ENCODE measurements at regions not wholly inside any gene's neighbourhood (a gene's known extent, or its start where the extent isn't known, plus 50 kb on each side); places are given as distances from the start of the nearest gene placed in this dataset.

DNA sequence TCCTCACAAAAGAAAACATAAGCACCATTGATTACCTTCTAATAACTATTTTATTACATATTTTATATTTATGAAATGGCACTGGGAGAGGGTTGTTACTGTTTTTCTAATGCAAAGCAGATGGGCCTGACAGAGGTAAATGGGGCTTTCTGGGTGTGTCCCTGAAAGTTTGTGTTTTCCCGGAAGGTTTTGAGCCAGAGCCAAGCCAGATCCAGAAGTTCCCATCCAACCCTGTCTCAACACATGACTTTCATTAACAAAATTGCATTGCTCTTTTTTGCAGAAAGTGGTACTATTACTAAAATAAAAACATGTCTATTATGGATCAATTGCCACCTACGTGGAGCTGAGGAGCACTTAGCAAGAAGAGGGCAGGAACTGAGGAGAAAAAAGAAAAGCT, 181.3 kb downstream of the RAB28 start:
- Histone ChIP-seq H3K79me1 (ENCODE audit: low read depth, low read length) (no peaks in the 10 kb centered on the region), H4K91ac (replicated peaks; ENCODE audit: insufficient read length, low read length) (no peak overlapping the region), H4K8ac (ENCODE audit: extremely low read depth, insufficient read depth, low read length) (no peak overlapping the region), H2BK15ac (ENCODE audit: low read length) (no peak overlapping the region), H3K14ac (ENCODE audit: insufficient read length) (no peak overlapping the region), H3K18ac (ENCODE audit: extremely low read depth, low read length) (no peak overlapping the region), H2AFZ (ENCODE audit: low read length) (no peak overlapping the region), H3K36me3 (ENCODE audit: control insufficient read depth in 2 of 4, insufficient read depth in 4 of 4, low read length in 3 of 4) (no peaks in the 10 kb centered on the region), H2BK20ac (ENCODE audit: low read length) (no peak overlapping the region), H3K9me3 (ENCODE audit: insufficient read depth in 2 of 2, low read depth in 1 of 2, low read length in 1 of 2) (peaks cover 0 to 3% of the 10 kb centered on the region in 2 experiments; a peak in 1 of 4 replicates), H3K23ac (ENCODE audit: insufficient read length) (no peak overlapping the region), H3K79me2 (ENCODE audit: control insufficient read depth in 1 of 2, insufficient read depth in 2 of 2, low read length in 2 of 2) (no peaks in the 10 kb centered on the region), H3K9ac (replicated peaks in 1 of 4; ENCODE audit: extremely low read depth in 1 of 4, low read depth in 3 of 4, low read length in 3 of 4) (no peak overlapping the region), H3K4ac (replicated peaks; ENCODE audit: insufficient read length, low read depth, low read length) (no peak overlapping the region), H3K27ac (ENCODE audit: low read depth, low read length) (no peak overlapping the region), H3K4me3 (ENCODE audit: extremely low read depth in 1 of 4, insufficient read depth in 2 of 4, low read depth in 3 of 4, low read length in 4 of 4) (no peak overlapping the region), H3K23me2 (ENCODE audit: low read depth, low read length) (no peaks in the 10 kb centered on the region), H4K20me1 (replicated peaks in 1 of 2; ENCODE audit: control insufficient read depth in 1 of 2, insufficient read depth in 2 of 2, low read length in 2 of 2) (no peaks in the 10 kb centered on the region), H2BK12ac (ENCODE audit: low read depth, low read length) (no peak overlapping the region), H3K56ac (replicated peaks; ENCODE audit: insufficient read length, low read depth, low read length) (no peak overlapping the region), H3K27me3 (replicated peaks in 1 of 4; ENCODE audit: control insufficient read depth in 3 of 4, extremely low read depth in 1 of 4, insufficient read depth in 3 of 4, low read length in 3 of 4) (no peaks in the 10 kb centered on the region), H2AK5ac (ENCODE audit: low read depth, low read length) (no peak overlapping the region), H4K5ac (ENCODE audit: insufficient read length, low read depth, low read length) (no peak overlapping the region), H2BK5ac (ENCODE audit: low read depth, low read length) (no peak overlapping the region), H3K4me2 (ENCODE audit: insufficient read depth in 1 of 2, low read depth in 2 of 2, low read length in 2 of 2) (no peak overlapping the region), H3K4me1 (replicated peaks in 1 of 4; ENCODE audit: control insufficient read depth in 3 of 4, insufficient read depth in 4 of 4, low read length in 3 of 4) (no peaks in the 10 kb centered on the region), H2BK120ac (replicated peaks; ENCODE audit: low read depth, low read length) (no peak overlapping the region)
- POLR2A ChIA-PET (ENCODE audit: partially characterized antibody) = no interaction called here
- 82% methylated on average over 2 of the region's 2 CpGs; no CpG with 5 or more reads in 1 of the 2 experiments for WGBS, 2 experiments (ENCODE audit: extremely low coverage in 1 of 2, insufficient coverage in 1 of 2, insufficient read length in 1 of 2, insufficient replicate concordance in 2 of 2, low coverage in 1 of 2, low lambda C conversion rate in 2 of 2, missing lambda C conversion rate in 1 of 2)
- no peak for FAIRE-seq
- CTCF ChIA-PET (ENCODE audit: partially characterized antibody) = no interaction called here
- DNase-seq (ENCODE audit: low read depth in 1 of 2, low spot score in 2 of 2) = no peak
- no peak for TF ChIP-seq TAF7 (optimal IDR thresholded peaks at IDR 0.05; ENCODE audit: borderline replicate concordance, low read depth, low read length)
- TF ChIP-seq SRF (IDR thresholded peaks at IDR 0.05; ENCODE audit: low read depth, low read length) = no peak
- TF ChIP-seq, protein P1, sequence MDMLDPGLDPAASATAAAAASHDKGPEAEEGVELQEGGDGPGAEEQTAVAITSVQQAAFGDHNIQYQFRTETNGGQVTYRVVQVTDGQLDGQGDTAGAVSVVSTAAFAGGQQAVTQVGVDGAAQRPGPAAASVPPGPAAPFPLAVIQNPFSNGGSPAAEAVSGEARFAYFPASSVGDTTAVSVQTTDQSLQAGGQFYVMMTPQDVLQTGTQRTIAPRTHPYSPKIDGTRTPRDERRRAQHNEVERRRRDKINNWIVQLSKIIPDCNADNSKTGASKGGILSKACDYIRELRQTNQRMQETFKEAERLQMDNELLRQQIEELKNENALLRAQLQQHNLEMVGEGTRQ (IDR thresholded peaks at IDR 0.05; ENCODE audit: low read length) = no peak
